Type B pancreatic cell (in vitro differentiated cells): ENCODE measurements at regions not wholly inside any gene's neighbourhood (a gene's known extent, or its start where the extent isn't known, plus 50 kb on each side); places are given as distances from the start of the nearest gene placed in this dataset.

Experiments used
- DNase-seq: peaks from one replicate; pipeline ENCODE4 v3.0.0; 2021; ENCODE audit warnings: mixed read lengths; ENCODE audit not compliant: unreplicated experiment; ENCODE audit errors: extremely low spot score
- H3K27ac Mint-ChIP-seq: 2 replicates; pipeline ENCODE4 v1.8.0; 2021; ENCODE audit warnings: mild to moderate bottlenecking, mixed read lengths
- H3K27me3 Mint-ChIP-seq: 2 replicates; pipeline ENCODE4 v1.8.0; 2021; ENCODE audit warnings: mixed read lengths
- H3K36me3 Mint-ChIP-seq: 2 replicates; pipeline ENCODE4 v1.8.0; 2021; ENCODE audit warnings: mixed read lengths
- H3K4me1 Mint-ChIP-seq: one replicate; pipeline ENCODE4 v1.8.0; 2021; ENCODE audit warnings: mixed read lengths; ENCODE audit not compliant: unreplicated experiment
- H3K4me3 Mint-ChIP-seq: 2 replicates; pipeline ENCODE4 v1.8.0; 2021; ENCODE audit warnings: mild to moderate bottlenecking, mixed read lengths
- H3K9me3 Mint-ChIP-seq: 2 replicates; pipeline ENCODE4 v1.8.0; 2021; ENCODE audit warnings: mixed read lengths
- TF ChIP-seq, protein P1 (sequence below): fragments of 200-600 bp; sonication (generic); conservative IDR thresholded peaks from 2 replicates; pipeline ENCODE4 v1.5.0; 2021; ENCODE audit warnings: antibody characterized with exemption, mild to moderate bottlenecking

DNA sequence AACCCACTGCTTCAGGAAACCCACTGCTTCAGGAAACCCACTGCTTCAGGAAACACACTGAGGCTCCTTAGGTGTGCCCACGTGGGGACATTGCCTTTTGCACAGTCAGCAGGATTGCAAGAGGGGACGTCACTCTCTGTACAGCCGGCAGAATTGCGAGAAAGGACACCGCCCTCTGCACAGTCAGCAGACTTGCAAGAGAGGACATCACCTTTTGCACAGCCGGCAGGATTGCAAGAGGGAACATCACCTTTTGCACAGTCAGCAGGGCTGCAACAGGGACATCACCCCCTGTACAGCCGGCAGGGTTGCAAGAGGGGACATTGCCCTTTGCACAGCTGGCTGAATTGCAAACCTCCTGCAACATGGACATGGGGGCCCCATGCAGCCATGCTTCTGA is 407.6 kb downstream of the GLRX3 start:
- H3K4me1 Mint-ChIP-seq: no peaks in the 10 kb centered on the region
- no peaks in the 10 kb centered on the region for H3K36me3 Mint-ChIP-seq
- H3K27ac Mint-ChIP-seq: no peak overlapping the region
- H3K9me3 Mint-ChIP-seq: no peaks in the 10 kb centered on the region
- H3K27me3 Mint-ChIP-seq: peaks cover 31% of the 10 kb centered on the region
- H3K4me3 Mint-ChIP-seq: no peak overlapping the region
- DNase-seq: no peak
- TF ChIP-seq, protein P1, sequence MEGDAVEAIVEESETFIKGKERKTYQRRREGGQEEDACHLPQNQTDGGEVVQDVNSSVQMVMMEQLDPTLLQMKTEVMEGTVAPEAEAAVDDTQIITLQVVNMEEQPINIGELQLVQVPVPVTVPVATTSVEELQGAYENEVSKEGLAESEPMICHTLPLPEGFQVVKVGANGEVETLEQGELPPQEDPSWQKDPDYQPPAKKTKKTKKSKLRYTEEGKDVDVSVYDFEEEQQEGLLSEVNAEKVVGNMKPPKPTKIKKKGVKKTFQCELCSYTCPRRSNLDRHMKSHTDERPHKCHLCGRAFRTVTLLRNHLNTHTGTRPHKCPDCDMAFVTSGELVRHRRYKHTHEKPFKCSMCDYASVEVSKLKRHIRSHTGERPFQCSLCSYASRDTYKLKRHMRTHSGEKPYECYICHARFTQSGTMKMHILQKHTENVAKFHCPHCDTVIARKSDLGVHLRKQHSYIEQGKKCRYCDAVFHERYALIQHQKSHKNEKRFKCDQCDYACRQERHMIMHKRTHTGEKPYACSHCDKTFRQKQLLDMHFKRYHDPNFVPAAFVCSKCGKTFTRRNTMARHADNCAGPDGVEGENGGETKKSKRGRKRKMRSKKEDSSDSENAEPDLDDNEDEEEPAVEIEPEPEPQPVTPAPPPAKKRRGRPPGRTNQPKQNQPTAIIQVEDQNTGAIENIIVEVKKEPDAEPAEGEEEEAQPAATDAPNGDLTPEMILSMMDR: no peak

GRCh38 chr10:130545122-130545521 is 408.9 kb downstream of the GLRX3 start:
- H3K4me3 Mint-ChIP-seq: no peak overlapping the region
- peaks cover 35% of the 10 kb centered on the region for H3K27me3 Mint-ChIP-seq
- no peaks in the 10 kb centered on the region for H3K9me3 Mint-ChIP-seq
- TF ChIP-seq, protein P1: no peak
- no peak overlapping the region for H3K27ac Mint-ChIP-seq
- H3K4me1 Mint-ChIP-seq: no peaks in the 10 kb centered on the region
- no peaks in the 10 kb centered on the region for H3K36me3 Mint-ChIP-seq
- no peak for DNase-seq

GRCh38 chr10:130545697-130546096 is 409.5 kb downstream of the GLRX3 start:
- Mint-ChIP-seq H3K36me3 (no peaks in the 10 kb centered on the region), H3K27me3 (peaks cover 38% of the 10 kb centered on the region)

GRCh38 chr10:130546841-130547240 is 410.6 kb downstream of the GLRX3 start:
- TF ChIP-seq, protein P1: no peak
- Mint-ChIP-seq H3K9me3 (no peaks in the 10 kb centered on the region), H3K4me1 (no peaks in the 10 kb centered on the region), H3K27ac (no peak overlapping the region), H3K36me3 (no peaks in the 10 kb centered on the region), H3K4me3 (no peak overlapping the region), H3K27me3 (peaks cover 35% of the 10 kb centered on the region)
- no peak for DNase-seq

More at GRCh38 chr10:130545697-130546096, 409.5 kb downstream of the GLRX3 start:
- TF ChIP-seq, protein P1: no peak
- DNase-seq: no peak
- Mint-ChIP-seq H3K27ac (no peak overlapping the region), H3K4me3 (no peak overlapping the region), H3K4me1 (no peaks in the 10 kb centered on the region), H3K9me3 (no peaks in the 10 kb centered on the region)

- Mint-ChIP-seq H3K9me3 (no peaks in the 10 kb centered on the region), H3K4me1 (no peaks in the 10 kb centered on the region), H3K4me3 (no peak overlapping the region), H3K36me3 (no peaks in the 10 kb centered on the region), H3K27ac (no peak overlapping the region), H3K27me3 (peaks cover 37% of the 10 kb centered on the region)
- DNase-seq: no peak
- TF ChIP-seq, protein P1: peak; percentile 54
Measured at GRCh38 chr10:130547368-130547767, 411.2 kb downstream of the GLRX3 start.
